ENCODE measurements at regions not wholly inside any gene's neighbourhood (a gene's known extent, or its start where the extent isn't known, plus 50 kb on each side); places are given as distances from the start of the nearest gene placed in this dataset.
"Not testable (repeated sequence)": the region's sequence is repeated elsewhere in the genome, so short reads cannot be mapped to it uniquely, and the experiment has no call there.

GRCh38 chr16:65570261-65570660 lies 448.4 kb upstream of the CDH11 start:
- no peak for DNase-seq

GRCh38 chr16:65559846-65560245 lies 438.0 kb upstream of the CDH11 start:
- no peak for DNase-seq

GRCh38 chr16:65549689-65550088 lies 427.8 kb upstream of the CDH11 start:
- DNase-seq: not testable (repeated sequence)

GRCh38 chr16:65548470-65548869 lies 426.6 kb upstream of the CDH11 start:
- DNase-seq: no peak

GRCh38 chr16:65547772-65548446 lies 426.0 kb upstream of the CDH11 start:
- no peak for DNase-seq

GRCh38 chr16:65546353-65546791 lies 424.5 kb upstream of the CDH11 start:
- DNase-seq: no peak

GRCh38 chr16:65545413-65545956 lies 423.6 kb upstream of the CDH11 start:
- no peak for DNase-seq

- DNase-seq: no peak
Measured at GRCh38 chr16:65543781-65544740, 422.2 kb upstream of the CDH11 start.

- DNase-seq: no peak
Measured at GRCh38 chr16:65541646-65542045, 419.8 kb upstream of the CDH11 start.

GRCh38 chr16:65540901-65541300 lies 419.0 kb upstream of the CDH11 start:
- DNase-seq: no peak

- DNase-seq: no peak
Measured at GRCh38 chr16:65538976-65539375, 417.1 kb upstream of the CDH11 start.

GRCh38 chr16:65537336-65537735 lies 415.5 kb upstream of the CDH11 start:
- no peak for DNase-seq

- DNase-seq: no peak
Measured at GRCh38 chr16:65534121-65534528, 412.3 kb upstream of the CDH11 start.

- no peak for DNase-seq
Measured at GRCh38 chr16:65532846-65533245, 411.0 kb upstream of the CDH11 start.

GRCh38 chr16:65532258-65532657 lies 410.4 kb upstream of the CDH11 start:
- no peak for DNase-seq

GRCh38 chr16:65531475-65531874 lies 409.6 kb upstream of the CDH11 start:
- DNase-seq: no peak

GRCh38 chr16:65525707-65526106 lies 403.8 kb upstream of the CDH11 start:
- DNase-seq: no peak

- no peak for DNase-seq
Measured at GRCh38 chr16:65524997-65525396, 403.1 kb upstream of the CDH11 start.

GRCh38 chr16:65524231-65524630 lies 402.4 kb upstream of the CDH11 start:
- DNase-seq: no peak

GRCh38 chr16:65523283-65523944 lies 401.6 kb upstream of the CDH11 start:
- DNase-seq: no peak

GRCh38 chr16:65522412-65522811 lies 400.5 kb upstream of the CDH11 start:
- DNase-seq: no peak

- no peak for DNase-seq
Measured at GRCh38 chr16:65521633-65522328, 399.9 kb upstream of the CDH11 start.

- no peak for DNase-seq
Measured at GRCh38 chr16:65519402-65519801, 397.5 kb upstream of the CDH11 start.
